Fibroblast of pulmonary artery (primary cell): ENCODE measurements at regions not wholly inside any gene's neighbourhood (a gene's known extent, or its start where the extent isn't known, plus 50 kb on each side); places are given as distances from the start of the nearest gene placed in this dataset.

Experiments
- DNase-seq: peaks from one replicate; pipeline ENCODE4 v3.0.0-alpha.2; 2010; ENCODE audit warnings: low read depth
- H3K4me3 ChIP-seq: replicated peaks from 2 replicates; pipeline ENCODE4 v1.5.1; 2011; ENCODE audit warnings: low read depth, mild to moderate bottlenecking, control low read depth, low read length, moderate library complexity
- TF ChIP-seq, protein P1 (sequence below): IDR thresholded peaks from 2 replicates; pipeline ENCODE4 v1.5.1; 2011; ENCODE audit warnings: mild to moderate bottlenecking, control low read depth, low read length, inconsistent platforms; ENCODE audit errors: missing control alignments

DNA sequence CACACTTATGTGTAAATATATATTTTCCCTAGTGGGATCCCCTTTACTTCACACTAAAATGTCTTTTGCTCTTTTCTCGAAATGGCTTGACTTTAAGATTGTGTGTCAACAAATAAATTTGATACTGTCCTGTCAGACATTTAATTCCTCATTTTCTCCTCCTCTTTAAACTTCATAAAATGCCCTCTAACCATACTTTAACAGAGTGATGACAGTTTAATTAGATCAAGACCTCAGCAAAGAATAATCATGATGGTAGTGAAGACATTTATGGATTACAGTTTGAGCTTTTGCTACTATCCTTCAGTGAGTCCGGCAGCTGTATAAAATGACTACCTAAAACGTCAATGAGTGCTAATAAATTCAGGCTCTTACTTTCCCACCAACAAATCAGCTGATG lies 113.1 kb upstream of the ADGRL3 start:
- H3K4me3 ChIP-seq: no peak overlapping the region
- TF ChIP-seq, protein P1, sequence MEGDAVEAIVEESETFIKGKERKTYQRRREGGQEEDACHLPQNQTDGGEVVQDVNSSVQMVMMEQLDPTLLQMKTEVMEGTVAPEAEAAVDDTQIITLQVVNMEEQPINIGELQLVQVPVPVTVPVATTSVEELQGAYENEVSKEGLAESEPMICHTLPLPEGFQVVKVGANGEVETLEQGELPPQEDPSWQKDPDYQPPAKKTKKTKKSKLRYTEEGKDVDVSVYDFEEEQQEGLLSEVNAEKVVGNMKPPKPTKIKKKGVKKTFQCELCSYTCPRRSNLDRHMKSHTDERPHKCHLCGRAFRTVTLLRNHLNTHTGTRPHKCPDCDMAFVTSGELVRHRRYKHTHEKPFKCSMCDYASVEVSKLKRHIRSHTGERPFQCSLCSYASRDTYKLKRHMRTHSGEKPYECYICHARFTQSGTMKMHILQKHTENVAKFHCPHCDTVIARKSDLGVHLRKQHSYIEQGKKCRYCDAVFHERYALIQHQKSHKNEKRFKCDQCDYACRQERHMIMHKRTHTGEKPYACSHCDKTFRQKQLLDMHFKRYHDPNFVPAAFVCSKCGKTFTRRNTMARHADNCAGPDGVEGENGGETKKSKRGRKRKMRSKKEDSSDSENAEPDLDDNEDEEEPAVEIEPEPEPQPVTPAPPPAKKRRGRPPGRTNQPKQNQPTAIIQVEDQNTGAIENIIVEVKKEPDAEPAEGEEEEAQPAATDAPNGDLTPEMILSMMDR: no peak
- DNase-seq: no peak

DNA sequence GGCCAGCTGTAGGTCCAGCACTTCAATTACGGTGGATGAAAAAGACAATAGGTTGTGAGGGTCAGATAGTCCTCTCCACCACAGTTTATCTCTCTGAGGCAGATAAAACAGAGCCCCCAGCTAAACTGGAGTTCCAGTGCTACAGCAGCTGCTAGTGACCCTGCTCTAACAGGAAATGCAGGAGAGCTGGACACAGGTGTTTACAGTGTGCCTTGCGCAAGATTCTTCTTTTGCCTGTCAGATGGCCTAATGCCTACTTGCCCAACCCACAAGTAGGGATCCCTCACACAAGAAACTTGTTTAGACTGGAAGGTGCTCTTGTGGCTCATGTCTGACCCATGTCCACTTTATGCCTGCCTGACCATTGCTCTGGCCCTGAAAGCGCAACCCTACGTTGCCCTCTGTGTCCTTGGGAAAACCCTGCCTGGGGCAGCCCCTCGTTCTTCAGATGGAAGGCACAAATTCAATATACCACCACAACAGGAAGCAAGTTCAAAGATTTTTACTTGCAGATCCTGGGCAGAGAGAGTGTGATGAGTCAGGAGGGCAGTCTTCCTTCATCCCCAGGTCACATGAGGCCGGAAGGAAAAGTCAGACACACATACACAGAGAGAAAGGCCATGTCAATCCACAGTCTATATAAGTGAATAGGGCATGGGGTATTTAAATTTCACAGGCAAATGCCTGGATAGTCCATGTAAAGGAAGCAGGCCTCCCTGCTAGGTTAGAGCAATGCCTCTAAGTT lies 105.1 kb upstream of the ADGRL3 start:
- DNase-seq: no peak
- TF ChIP-seq, protein P1: no peak
- H3K4me3 ChIP-seq: no peak overlapping the region

DNA sequence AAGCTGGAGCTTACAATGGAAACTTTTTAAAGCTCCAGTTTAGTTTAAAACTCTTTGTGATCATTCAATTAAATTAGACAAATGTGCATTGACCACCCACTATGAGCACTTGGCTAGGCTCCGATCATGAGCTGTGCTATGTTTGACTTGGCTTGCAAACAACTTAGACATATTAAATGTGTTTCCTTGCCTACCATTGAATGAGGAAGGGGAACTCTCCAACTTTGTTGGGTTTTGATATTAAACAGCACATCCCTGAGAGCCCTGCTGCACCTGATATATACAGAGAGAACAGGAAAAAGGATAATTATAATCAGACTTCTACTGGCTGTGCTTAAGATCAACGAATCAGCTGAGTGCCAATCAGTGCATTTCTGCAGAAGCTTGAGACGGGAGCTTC lies 71.4 kb upstream of the ADGRL3 start:
- no peak overlapping the region for H3K4me3 ChIP-seq
- DNase-seq: no peak
- TF ChIP-seq, protein P1: no peak

DNA sequence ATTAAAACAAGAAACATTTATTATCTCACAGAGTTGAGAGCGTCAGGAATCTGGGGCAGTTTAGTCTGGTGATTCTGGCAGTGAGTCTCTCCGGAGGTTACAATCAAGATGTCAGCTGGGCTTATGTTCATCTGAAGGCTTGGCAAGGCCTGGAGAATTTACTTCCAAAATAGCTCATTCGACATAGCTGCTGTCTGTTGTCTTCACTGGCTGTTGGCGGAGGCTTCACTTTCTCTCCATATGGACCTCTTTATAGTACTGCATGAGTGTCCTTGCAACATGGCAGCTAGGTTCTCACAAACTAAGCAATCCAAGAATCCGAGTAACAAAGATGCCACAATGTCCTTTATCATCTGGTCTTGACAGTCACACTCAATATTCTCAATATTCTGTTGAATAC lies 70.2 kb upstream of the ADGRL3 start:
- TF ChIP-seq, protein P1: no peak
- no peak for DNase-seq

DNA sequence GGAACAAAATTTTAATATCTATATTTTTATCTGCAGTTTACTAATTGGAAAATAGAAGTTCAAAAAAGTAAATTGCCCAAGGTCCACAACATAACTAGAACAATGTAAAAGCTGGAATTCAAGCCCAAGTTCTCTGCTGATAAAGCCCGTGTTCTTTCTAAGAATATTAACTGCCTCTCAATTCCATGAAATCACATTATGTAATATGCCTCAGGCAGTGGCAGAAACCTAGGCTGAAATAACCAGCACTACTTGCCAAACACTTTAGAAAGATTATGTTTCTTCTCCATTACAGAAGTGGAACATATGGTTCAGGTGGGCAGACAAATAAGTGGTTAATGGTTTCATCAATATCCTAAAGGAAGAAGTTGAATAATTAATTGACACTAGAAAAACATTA lies 56.7 kb upstream of the ADGRL3 start:
- DNase-seq: no peak
- no peak overlapping the region for H3K4me3 ChIP-seq
- TF ChIP-seq, protein P1: no peak

More for the DNA sequence above, 70.2 kb upstream of the ADGRL3 start:
- H3K4me3 ChIP-seq: no peak overlapping the region

DNA sequence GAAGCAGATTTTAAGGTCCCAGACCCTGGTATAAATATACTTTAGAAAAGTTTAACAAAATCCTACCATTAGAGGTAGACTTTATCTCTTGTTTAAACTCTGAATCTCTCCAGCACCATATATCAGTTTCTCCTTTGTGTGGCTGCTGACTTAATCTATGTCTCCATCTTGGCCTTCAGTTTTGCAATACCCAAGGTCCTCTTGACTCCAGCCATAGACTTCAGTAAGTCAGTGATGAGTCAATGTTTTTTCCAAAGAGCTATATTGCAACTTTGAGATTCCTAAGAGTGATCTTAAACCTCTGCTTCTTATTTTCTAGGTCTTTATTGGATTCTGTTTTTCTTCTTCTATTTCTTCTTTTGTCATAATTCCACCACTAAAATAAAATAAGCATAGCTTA lies 50.8 kb upstream of the ADGRL3 start:
- peak; percentile 57 for DNase-seq
- TF ChIP-seq, protein P1: no peak
- no peak overlapping the region for H3K4me3 ChIP-seq
